ENCODE measurements at regions not wholly inside any gene's neighbourhood (a gene's known extent, or its start where the extent isn't known, plus 50 kb on each side); places are given as distances from the start of the nearest gene placed in this dataset.
"Not testable (repeated sequence)": the region's sequence is repeated elsewhere in the genome, so short reads cannot be mapped to it uniquely, and the experiment has no call there.

DNA sequence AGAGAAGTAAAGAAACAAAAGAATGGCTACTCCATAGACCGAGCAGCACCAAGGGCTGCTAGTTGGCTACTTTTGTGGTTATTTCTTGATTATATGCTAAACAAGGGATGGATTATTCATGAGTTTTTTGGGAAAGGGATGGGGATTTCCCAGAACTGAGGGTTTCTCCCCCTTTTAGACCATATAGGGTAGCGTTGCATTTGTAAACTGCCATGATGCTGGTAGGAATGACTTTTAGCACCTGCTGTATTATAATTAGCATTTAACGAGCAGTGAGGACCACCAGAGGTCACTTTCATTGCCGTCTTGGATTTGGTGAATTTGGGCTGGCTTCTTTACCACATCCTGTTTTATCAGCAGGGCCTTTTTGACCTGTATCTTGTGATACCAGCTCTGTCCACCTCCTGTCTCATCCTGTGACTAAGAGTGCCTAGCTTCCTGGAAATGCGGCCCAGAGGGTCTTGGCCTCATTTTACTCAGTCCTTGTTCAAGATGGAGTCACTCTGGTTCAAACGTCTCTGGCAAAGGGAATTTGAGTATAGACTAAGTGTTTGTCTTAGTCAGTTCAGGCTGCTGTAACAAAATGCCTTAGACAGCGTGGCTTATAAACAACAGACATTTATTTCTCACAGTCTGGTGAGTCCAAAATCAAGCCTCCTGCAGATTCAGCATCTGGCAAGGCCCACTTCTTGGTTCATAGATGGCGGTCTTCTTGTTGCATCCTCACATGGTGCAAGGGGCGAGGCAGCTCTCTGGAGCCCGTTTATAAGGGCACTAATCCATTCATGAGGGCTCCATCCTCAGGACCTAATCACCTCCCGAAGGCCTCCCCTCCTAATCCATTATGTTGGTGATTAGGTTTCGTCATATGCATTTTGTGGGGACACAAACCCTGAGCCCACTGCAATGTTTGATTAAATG is 348.3 kb upstream of the SFSWAP start:
- DNase-seq (ENCODE audit: low read depth), result no peak

DNA sequence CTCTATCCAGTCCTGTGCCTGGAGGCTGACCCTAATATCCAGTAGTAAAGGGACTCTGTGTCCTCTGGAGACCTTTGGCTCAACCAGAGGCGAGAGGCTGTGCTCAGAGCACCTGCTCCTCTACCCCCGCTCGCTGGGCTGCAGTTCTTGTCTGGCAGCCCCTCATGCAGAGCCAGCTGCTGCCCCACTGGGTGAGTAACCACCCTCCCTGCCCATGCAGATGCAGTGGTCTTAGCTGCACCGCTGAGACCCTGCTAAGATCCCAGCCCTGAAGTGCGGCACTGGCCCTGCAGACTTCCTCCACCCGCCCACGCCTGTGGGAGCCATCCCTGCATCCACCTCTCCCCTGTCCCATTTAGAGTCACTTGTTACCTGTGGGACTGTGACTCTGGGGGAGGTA is 347.5 kb upstream of the SFSWAP start:
- DNase-seq (ENCODE audit: low read depth), result no peak

DNA sequence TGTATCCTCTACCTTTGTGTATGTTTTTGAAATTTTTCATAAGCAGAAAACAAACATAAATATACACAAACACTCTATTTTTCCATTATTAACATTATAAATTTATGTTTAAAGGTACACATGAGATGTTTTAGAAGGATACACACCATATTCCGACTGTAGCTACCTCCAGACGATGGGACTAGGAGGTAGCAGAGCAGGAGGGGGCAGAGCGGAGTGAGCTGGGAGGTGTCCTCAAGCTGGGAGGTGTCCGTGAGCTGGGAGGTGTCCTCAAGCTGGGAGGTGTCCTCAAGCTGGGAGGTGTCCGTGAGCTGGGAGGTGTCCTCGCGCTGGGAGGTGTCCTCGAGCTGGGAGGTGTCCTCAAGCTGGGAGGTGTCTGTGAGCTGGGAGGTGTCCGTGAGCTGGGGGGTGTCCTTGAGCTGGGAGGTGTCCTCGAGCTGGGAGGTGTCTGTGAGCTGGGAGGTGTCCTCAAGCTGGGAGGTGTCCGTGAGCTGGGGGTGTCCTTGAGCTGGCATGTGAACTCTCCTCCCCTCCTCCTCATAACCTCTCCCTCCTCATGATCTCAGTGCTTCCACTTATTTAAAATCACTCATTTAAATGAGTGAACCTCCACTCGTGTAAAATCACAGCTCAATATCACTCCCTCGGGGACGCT is 346.9 kb upstream of the SFSWAP start:
- no peak for DNase-seq (ENCODE audit: low read depth)

DNA sequence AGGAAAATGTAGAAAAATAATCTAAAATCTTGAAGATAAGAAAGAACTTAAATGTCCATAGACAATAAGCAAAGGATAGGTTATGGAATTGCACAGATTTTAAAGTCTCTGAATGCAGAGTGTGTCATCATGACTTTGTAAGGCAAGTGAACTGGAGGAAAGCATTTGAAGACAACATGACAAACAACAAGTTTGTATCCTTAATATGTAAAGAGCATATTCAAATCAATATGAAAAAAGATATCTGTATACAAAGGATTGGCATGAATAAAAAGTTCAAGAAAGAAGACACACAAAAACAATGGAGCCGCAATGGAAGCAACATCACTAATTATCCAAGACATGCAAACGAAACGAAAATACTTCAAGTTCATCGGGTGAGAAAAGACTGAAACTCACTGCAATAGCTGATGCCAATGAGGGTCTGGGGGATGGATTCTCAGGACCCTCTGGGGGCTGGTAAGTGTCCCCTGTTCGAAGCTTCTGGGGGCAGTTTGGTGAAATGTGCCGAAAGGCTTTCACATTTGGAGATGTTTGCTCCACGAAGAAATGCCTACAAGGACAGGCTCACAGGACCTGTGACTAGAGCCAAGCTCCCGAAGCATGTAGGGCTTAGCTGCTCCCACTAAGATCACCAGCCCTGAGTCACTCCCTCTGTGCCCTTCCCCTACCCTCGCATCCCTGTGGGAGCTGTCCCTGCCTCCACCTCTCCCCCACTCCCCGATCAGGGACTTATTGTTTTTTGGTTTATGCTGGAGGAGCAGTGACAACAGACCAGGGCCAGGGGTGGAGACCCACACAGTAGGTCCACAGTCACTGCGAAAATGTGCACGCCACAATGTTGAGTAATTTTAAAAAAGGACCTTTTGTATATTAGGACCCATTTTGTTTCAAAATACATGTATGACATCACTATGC is 345.7 kb upstream of the SFSWAP start:
- no peak for DNase-seq (ENCODE audit: low read depth)

DNA sequence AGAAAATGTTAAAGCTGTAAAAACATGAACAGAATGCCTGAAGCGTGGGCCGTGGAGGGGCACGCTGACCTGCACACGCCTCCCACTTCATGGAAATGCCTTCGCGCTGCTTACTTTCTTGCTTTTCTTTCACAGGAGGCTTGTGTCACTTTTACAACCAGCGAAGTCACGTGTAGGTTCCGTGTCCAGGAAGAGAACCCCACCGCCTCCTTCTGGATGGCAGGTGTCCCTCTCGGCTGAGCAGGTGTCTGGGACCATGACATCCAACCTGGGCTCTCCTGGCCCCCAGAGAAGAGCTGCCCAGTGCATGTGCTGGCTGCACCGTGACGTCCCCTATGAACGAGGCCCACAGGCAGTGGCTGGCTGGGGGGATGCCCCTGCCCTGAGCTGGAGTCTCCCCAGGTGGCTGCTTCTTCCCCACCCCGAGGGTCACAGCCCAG is 345.0 kb upstream of the SFSWAP start:
- DNase-seq (ENCODE audit: low read depth), result no peak

DNA sequence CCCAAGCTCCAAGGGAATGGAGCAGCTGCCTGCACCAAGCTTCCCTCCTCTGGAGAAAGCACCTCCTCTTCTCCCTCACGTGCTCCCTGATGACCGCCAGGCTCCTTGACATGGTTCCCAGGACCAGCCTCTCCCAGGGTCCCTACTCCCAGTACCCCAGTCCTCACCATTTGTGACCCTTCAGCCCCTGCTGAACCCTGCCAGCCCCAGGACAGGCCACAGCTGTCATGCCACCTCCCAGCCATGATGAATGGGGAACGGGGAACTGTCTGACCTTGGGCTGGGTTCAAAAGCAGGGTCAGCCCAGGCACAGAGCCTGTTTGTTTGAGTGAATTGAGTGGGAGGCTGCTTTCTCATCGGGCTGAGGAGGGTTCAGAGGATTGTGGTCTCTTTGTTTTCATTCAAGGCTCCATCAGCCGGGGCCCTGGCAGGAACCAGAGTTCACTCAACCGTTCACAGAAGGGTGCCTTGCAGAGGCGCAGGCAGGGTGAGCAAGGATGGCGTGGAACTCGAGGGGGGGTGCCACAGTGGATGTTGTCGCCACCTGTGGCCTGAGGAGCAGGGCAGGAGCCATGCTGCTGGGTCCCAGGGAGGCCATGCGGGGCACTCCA is 344.5 kb upstream of the SFSWAP start:
- DNase-seq (ENCODE audit: low read depth), result no peak

DNA sequence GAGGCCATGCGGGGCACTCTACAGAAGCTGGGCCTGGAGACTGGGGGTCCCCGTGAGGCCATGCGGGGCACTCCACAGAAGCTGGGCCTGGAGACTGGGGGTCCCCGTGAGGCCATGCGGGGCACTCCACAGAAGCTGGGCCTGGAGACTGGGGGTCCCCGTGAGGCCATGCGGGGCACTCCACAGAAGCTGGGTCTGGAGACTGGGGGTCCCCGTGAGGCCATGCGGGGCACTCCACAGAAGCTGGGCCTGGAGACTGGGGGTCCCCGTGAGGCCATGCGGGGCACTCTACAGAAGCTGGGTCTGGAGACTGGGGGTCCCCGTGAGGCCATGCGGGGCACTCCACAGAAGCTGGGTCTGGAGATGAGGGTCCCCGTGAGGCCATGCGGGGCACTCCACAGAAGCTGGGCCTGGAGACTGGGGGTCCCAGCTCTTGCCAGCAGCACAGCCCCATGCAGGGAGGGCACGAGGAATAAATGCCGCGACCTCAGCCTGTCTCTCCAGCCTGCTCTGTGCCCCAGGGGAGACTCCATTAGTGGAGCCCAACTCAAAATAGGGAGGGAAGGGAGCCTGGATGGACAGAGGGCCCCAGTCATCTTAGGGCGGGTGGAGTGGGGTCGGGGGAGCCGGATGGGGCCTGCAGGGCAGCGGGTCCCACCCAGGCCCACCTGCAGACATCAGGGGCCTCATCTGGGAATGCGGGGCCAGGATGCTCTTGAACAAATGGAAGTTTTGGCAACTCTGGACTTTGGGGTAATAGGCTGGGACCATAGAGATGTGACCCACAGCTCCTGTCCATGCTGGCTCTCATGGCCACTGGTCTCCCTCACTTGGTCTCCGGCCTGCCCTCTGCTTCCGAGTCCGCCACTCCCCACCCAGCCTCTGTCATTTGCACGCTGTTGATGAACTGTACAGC is 343.6 kb upstream of the SFSWAP start:
- not testable (repeated sequence) for DNase-seq (ENCODE audit: low read depth)

DNA sequence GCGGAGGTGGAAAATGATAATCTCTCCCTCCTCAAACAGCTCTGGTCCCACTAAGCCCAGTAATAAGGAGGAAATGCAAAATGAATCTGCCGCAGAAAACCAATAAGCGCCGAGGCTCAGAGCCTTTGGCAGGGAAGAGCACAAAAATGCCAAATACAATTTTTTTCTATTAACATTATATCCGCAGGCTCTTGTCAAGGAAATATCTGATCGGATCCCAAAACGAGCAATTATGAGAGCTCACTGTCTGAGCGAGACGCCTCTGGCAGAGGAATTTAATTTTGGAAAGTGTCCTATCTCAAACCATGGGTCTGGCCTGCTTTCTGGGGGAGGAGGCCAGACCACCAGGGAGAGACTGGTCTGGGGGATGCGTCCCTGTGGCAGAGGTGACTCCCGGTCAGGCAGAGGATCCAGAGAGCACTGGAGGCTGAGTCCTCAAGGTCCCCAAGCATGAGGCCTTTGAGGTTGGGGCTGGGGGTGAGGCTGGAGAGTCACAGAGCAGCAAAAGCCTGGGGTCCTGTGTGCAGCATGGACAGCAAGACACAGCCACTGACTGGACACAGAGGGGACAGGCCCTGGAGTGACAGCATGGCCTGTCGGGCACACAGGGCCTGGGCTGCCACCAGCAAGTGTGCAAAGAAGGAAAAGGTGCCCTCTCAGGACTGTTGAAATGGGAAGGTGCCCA is 342.8 kb upstream of the SFSWAP start:
- no peak for DNase-seq (ENCODE audit: low read depth)

DNA sequence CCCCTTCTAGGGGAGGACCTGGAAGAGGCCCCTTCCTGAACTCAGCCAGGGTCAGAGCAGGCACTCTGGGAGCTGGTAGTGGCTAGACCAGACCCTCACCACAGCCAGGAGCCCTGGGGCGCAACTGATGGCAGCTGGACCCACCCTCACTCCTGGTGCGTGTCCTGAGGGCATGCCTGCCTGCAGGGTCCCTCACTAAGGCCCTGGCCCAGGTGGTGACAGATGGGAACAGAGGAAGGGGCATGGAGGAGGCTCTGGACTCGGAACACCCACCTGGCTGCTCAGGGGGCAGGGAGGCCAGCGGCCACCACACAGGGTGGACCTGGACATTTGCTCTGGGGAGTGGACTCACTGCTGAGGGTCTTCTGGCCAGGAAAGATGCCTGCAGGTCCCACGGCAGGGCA is 342.2 kb upstream of the SFSWAP start:
- no peak for DNase-seq (ENCODE audit: low read depth)

DNA sequence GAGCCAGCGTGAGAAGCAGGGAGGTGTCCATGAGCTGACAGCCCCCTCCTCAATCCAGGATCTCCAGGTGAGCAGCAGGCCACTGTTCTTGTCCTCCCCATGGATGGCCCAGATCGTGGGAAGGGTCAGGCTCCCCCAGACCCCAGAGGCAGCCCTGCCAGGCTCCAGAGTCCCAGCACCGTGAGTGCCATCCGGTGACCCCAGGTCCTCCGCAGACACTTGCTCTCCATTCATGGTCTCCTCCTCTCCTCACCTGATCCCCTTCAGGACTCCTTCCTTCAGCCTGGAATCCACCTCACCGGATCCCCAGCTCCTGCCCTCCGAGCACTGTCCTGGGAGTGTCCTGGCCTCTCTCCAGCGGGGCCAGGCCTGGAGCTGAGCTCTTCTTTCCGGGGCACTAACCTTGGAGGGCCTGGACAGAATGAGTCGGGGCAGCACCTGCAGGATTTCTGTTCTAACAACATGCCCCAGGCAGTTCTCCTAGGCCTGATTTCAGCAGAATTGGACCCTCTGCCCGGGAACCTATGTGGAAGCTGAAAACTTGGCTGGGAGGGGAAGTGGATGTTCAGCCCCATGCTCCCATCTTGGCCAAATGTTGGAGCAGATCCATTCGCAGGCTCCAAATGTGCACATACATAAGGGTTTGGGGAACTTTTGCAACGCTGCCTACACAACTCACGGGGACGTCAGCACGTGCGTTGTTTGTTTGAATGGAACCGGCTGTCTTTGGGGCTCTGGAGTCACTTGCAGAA is 341.6 kb upstream of the SFSWAP start:
- DNase-seq (ENCODE audit: low read depth), result no peak

DNA sequence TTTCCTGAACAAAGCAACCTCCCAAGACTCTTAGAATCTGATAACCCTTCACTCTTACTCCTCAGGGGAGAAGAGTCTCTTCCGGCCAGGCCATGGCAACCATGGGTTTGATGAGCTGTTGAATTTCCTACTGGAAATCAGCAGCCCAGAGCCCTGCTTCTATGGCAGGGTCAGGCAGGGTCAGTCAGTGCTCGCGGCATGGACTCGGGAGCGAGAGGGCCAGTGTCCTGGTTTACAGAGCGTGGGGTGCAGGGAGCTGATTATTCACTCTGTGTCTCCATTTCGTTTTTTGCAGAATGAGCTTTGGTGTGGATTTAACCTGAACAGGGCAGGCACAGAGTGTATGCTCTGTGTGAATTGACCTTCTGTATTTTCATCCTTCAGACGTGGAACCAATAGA is 340.6 kb upstream of the SFSWAP start:
- no peak for DNase-seq (ENCODE audit: low read depth)

DNA sequence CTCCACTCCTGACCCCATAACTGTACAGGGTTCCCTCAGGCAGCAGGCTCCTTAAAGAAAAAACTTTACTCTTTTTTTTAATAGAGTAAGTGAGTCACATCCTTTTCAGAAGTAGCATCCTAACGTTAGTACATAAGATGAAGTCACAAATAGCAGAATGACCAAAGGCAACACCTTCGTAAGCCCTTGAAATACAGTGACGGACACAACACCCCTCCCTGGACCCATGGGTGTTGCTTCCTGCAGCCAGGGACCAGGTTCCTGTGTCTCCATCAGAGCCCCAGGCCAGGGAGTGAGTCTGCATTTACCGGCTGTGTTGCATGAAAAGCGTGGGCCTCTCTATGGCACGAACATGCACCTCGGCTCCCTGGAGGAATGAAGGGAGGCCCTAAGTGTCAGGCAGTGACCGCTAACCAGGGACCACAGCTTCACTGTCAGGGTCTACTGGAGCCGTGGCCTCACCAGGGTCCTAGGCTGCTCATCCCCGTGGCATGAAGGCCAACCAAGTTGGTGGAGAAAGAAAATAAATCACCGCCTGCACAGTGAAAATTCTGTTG is 340.0 kb upstream of the SFSWAP start:
- no peak for DNase-seq (ENCODE audit: low read depth)

DNA sequence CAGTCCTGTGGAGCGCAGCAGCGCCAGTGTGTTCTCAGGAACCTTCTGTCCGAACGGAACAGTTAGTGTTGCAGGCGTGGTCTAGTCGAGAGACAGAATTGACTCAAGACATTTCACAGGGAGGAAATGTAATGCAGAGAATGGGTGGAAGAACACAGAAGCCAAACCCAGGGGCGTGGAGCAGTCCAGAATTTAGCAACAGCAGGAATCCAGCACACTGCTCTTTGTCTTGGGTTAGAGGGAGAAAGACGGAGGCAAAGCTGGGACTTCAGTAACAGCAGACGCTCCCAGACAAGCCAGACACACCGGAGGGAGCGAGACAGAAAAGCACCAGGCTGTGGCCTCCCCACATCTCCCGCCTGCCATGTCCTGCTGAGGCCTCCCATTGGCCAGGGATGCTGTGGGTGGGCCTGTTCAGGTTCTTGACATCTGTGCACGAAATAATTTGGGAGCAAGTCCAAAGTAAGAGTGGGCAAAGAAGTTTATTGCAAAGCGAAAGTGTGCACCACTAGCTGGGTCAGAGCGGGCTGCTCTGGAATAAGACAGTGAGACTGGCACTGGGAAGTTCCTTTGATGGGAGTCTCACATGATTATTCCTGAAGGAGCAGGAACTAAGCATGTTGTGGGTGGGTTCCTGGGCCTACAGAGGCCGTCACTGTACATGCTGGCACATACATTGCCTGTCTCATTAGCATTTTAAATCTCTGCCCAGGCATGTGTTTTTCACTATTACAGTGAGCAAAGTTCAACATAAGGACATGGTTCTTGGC is 339.3 kb upstream of the SFSWAP start:
- no peak for DNase-seq (ENCODE audit: low read depth)

DNA sequence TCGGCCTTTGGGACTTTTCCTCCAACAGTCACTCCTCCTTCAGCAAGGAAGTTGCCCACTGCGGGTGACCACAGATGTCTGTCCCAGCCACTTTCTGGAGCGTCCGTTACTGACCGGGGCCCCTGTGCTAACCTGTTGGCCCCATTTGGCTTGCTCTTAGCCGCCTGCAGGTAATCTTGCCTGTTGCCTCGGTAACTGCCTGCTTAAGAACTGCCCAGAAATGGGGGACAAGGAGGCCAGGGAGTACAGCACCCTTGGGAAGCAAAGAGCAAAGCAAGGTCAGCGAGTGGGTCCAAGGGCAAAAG is 338.8 kb upstream of the SFSWAP start:
- DNase-seq (ENCODE audit: low read depth), result no peak

DNA sequence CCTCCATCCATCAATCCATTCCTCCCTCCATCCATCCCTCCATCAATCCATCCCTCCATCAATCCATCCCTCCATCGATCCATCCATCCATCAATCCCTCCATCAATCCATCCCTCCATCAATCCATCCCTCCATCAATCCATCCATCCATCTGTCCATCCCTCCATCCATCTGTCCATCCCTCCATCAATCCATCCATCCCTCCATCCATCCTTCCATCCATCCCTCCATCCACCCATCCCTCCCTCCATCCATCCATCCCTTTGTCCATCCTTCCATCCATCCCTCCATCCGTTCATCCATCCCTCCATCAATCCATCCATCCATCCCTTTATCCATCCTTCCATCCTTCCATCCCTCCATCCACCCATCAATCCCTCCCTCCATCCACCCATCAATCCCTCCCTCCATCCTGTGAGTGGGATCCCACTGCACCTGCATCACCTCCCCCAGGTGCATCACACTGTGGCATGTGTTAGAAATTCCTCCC is 338.1 kb upstream of the SFSWAP start:
- DNase-seq (ENCODE audit: low read depth), result no peak

DNA sequence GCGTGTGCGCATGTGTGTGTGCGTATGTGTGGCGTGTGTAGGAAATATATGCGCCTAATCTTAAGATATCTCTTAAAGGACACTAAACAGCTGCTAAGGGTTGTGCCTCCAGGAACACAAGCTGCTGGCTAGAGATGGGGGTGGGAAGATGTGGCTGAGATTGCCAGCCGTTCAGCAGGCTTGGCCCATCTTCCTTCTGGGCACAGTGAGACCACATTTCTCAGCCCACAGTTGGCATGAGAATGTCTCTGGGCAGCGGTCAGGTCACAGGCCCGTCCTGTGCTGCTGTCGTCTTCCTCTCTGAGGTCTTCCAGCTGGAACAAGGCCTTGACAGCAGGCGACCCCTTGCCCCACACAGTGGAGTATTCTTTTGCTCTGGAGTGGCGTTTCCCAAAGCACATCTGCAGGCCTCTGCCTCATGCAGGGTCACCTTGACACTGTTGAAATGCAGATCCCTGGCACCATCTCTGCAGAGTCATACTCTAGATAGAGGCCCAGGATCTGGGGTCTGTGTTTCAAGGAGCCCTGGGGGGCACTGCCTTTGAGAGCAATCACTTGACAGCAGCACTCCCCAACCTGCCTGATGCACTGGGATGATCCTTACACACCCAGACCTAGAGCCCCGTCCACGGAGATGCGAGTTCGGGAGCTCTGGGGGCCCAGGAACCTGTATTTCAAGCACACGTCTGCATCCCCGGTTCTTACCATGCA is 335.5 kb upstream of the SFSWAP start:
- DNase-seq (ENCODE audit: low read depth), result no peak

DNA sequence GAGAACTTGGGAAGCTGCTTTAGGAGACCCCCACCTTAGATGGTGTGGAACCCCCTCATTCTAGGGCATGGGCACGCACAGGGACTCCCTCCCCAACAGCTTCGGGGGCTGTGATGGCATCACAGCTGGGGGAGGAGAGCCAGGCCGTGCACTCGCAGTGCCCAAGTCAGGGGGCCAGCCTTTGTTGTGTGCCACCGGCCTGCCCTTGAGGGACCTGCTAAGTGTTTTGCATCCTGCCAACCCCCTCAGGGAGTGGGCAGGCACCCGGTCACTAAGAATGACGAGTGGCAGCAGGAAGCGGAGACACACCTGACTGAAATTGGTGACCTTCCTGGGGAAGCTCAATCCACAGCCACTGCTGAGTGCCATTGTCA is 334.9 kb upstream of the SFSWAP start:
- no peak for DNase-seq (ENCODE audit: low read depth)

Measured in EH (cell line).